HT-29 (cell line): ENCODE measurements at regions not wholly inside any gene's neighbourhood (a gene's known extent, or its start where the extent isn't known, plus 50 kb on each side); places are given as distances from the start of the nearest gene placed in this dataset.

Experiments
- DNase-seq: peaks from one replicate; pipeline ENCODE4 v3.0.0-alpha.2; 2015; ENCODE audit warnings: low spot score

DNA sequence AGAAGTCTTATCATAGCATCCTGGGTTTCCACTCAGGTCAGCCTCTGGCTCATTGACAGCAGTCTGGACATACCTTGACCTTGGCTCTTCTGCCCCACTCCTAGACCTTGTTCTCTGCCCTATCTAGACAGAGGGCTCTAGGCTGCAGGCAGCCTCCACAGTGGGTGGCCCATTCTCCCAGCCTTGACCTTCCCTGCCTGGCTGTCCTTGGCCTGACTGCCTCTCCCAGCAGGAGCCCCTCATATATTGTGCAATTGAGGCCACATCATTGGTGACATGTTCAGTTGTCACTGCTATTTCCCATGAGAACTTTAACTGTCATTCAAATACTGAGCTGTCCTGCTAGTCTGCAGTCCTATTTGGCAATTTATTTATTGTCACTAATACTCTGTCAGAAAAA lies 503.4 kb downstream of the PLXNA4 start:
- DNase-seq, result no peak

DNA sequence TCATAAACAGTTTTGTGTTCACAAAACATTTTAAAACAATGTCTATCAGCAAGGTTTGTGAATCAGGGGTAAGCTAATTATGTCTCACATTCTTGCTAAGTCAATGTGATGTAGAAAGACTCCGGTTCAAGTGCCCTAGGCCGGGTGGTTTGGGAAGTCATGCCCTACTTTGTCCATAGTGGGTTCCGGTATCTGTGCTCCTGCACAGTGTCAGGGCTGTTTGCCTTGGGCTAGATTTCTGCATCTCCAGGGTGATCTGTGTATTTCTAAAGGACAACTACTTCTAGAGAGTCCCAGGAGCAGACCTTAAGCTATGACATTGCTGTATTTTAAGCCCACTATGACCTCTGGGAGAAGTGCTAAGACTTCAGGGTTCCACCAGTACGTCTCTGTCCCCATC lies 504.1 kb downstream of the PLXNA4 start:
- no peak for DNase-seq

DNA sequence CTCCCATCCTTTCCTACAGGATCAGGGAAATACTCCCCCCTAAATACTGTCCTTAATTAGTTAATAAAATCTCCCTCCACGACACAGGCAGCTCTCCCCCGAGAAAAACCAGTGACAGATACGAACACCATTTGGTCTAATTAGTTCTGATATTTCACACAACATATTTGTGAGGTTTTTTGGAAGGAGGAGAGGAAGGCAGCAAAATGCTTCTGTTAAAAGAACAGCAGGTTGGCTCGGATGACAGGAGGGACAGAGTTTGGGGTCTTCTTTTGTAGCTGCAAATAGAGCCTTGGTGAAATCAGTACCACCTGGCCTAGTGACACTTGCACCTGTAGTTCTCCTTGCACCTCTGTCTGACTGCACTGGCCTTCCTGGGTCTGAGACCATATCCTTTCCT lies 507.0 kb downstream of the PLXNA4 start:
- DNase-seq, result no peak

DNA sequence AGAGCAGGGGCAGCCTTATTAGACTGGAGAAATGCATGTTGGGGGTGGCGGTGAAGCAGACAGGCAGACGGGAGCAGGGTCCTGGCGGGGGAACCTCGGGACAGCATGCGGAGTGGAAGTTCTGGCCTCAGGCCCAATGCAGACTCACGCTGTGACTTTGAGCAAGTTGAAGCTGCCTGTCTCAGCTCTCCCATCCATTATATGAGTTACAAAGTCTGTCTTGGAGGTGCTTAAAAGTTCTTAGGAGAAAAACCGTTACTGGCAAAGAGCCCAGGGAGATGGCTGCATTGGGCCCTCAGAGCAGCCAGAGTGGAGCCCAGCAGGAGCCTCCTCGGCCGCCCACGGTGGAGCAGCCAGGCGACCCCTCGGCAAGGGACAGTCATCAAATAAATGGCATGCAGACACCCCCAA lies 509.5 kb downstream of the PLXNA4 start:
- no peak for DNase-seq

DNA sequence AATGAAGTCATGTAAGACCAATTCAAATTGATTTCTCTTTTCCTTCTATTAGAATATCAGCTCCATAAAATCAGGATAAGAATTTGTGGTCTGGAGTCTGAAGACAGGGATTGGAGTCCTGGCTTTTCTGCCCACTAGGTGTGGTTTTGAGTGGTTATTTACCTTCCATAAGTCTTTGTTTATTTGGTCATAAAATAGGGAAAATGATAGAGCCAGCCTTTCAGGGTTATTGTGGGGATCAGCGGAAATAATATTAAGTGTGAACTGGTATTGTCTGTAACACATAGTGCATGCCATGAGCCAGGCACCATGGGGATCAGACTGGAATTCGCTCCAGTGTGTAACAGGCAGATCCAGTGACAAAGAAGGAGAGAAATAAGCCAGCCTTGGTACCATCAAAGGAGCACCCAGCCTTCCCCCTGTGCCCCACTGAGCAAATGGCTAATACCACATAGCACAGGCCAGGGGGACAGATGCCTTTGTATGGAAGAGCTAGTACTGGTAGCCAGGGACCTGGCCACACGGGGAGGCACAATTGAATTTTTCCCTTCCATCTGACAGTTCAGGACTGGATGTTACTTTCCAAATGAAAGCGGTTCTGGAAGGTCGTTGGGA lies 509.7 kb upstream of the PODXL start:
- DNase-seq, result no peak

DNA sequence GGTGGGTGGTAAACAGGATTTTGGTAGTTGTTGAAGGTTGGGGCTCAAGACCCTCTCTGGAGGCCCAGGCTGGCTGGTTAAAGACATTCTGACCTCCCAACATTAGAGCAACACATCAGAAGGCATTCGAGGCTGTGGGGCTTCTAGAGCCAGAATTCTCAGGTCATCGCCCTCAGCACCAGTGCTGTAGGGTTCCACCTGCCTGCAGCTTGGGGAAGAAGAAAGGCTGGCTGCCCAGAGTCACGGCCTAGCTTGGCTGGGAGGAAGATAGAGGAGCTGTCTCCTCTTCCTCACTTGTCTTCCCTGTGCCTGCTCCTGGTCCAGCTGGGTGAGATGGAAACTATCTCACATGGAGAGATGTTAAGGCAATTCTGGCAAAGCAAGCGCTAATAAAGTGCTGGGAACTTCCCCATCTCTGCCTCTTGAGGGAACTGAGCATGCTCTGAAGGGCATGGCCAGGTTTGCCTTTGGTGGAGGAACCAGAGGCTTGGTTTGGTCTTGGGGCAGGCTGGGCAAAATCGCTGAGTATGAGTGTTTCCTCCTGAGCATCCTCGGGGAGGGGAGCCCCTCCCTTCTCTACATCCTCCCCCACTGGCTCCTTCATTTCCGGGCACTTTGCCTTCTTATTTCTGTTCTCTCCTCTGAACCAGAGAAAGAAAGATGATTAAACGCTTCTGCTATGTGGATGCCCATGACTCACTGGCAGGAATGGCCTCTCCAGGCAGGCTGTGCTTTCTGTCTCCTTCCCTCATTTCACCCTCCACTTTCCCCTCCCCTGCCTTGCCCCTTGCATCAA lies 509.0 kb upstream of the PODXL start:
- DNase-seq, result peak; percentile 7

DNA sequence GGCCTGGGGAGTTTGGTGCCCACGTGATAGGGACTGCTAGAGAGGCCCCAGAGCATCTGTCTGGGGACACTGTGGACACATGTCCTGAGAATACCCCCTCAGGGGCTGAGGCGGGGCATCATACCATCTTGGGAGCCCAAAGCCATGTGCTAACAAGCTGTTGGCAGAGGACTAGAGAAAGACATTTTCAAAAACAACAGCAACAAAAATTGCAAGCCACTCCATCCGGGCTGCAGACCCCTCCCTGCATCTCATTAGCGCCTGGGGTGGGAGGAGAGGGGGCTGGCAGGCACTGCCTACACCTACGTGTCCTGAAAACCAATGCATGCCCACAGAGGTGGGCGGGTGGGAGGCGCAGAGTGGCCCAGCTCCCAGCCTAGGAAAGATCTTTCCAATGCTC lies 507.4 kb upstream of the PODXL start:
- no peak for DNase-seq

DNA sequence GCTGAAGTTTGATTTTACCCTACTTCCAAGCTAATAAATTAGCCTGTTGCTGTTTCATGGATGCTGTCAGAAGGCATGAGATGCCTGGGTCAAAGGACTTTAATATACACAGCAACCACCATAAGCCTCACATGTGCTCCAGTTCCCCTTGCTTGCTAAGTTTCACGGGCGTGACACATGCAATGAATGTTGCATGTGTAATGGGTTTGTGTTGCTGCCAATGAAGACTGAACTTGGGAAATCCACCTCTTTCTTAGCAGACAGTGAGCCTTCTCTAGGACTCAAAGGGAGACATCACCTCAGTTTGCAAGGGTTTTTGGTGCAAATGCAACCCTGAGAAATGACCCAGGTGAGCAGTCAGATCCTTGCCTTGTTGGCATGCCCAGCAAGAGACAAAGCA lies 505.5 kb upstream of the PODXL start:
- no peak for DNase-seq

DNA sequence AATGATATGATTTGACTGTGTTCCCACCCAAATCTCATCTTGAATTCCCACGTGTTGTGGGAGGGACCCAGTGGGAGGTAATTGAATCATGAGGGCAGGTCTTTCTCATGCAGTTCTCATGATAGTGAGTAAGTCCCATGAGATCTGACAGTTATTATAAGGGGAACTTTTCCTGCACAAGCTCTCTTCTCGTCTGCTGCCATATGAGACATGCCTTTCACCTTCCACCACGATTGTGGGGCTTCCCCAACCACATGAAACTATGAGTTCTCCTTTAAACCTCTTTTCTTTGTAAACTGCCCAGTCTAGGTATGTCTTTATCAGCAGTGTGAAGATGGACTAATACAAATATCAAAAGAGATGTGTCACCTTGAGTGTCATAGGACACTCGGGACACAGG lies 502.7 kb upstream of the PODXL start:
- DNase-seq, result no peak

DNA sequence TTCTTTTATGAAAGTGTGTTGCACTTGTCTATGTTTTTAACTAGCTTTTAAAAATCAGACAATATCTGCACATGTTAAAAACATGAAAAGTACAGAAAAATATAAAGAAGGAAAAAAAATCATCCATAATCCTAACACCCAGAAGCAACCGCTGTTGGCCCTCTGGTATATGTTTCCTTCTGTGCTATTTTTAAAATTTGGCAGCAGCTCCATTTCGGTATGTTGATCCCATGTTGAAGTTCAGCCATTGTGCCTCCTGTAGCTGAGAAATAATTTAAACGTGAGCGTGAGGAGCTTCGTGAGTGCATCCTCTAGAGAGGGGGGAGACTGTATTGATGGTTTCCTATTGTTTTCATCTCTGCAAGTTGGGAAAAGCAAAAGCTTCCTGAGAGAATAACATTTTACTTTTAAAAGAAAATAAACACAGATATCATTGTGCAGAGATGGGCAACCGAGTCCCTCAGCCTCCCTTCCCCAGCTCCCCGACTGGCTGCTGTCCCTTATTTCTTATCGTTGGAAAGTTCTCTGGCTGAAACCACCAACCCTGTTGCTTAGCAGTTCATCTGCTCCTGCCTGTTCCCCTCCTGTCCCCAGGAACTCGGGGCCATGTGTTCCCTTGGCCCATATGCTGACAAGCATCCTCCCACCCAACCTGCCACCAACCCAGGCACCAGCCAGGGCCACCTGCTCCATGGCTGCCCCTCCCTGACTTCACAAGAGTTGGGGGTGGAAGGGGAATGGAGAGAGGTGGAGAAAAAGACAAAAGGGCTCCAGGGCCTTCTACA lies 499.1 kb upstream of the PODXL start:
- no peak for DNase-seq

DNA sequence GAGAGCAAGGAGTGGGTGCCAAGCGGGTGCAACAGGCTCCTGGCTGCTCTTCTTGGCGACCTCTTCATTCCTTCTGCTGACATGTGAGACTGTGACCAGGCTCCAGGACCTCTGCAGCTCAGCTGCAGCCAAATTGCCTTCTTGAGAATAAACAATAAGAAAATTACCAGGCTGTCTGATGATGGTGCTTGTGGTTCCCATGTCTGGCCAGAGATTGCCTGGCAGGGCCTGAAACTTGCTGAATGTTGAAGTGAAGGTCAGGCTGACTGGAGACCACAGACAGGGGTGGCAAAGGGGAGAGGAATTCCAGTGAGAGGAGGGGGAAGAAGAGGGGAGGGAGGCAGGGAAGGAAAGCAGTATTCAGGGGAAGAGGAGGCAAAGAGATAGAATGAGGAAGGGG lies 497.4 kb upstream of the PODXL start:
- no peak for DNase-seq

DNA sequence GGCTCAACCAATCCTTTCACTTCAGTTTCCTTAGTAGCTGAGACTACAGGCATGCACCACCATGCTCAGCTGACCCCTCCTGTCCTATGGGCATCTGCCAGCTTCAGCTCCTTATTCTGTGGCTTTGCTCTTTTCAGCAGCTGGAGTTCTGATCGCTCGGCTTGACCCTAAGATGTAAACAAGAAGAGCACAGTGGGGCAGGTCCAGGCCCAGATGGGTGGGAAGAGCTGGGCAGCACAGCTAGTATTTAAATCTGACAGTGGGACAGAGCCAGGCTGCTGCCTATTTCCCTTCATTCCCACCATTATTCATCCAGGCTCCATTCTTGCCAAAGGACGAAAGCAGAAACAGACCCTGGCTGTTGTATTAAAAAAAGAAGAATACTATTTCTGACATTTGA lies 494.9 kb upstream of the PODXL start:
- no peak for DNase-seq

DNA sequence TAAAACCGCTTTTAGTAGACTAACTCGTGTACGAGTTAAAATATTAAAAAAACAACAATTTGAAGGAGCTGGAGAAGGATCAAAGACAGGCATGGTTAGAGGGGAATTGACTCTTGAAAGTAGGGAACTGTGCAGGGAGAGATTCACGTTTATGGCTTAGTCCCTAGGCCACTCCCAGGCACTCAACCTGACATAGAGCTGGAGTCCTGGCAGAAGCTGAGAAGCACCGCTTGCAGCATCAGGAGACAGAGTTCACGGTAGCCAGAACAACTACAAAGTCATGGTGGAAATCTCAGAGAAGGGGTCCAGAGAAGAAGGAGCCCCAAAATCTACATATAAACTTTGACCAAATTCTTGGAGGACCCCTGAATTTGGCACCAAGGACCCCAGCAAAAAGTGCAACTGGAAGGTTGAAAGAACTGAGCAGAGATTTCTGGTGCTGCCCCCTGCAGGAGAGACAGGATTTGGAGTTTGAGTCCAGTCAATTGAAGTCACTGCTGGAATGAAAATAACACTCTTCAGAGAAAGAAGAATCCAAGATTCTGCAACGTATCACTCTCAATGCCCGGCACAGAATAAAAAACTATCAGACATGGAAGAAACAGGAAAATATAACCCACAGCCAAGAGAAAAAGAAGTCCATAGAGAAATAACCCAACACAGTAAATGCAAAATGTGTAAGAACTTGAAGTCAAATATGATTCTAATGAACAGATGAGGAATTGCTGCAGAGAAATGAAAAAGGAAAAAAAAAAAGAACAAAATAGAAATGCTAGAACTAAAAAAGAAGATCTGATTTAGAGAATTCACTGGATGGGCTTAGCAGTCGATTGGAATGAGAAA lies 493.3 kb upstream of the PODXL start:
- peak; percentile 71 for DNase-seq

DNA sequence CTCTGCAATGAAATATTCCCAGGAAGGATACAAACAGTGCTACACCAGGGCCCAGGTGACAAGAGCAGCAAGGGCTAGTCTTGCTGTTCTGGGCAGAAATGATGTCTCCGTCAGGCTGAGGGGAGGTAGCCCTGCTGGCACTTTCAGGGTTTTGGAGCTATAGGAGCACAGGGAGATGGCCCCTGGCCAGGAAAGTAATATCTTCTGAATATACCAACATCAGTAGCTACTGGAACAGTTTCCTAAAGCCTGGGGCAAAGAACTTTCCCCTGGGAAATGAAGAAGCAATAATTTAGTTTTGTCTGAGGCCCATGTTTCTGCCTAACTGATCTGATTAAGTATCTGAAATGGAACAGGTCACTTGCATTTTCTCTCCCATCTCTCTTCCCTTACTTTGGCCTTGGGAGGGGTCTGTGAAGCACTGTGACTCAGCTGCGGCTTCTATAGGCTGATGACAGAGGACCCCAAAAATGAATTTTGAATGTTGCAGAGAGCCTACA lies 489.1 kb upstream of the PODXL start:
- no peak for DNase-seq

DNA sequence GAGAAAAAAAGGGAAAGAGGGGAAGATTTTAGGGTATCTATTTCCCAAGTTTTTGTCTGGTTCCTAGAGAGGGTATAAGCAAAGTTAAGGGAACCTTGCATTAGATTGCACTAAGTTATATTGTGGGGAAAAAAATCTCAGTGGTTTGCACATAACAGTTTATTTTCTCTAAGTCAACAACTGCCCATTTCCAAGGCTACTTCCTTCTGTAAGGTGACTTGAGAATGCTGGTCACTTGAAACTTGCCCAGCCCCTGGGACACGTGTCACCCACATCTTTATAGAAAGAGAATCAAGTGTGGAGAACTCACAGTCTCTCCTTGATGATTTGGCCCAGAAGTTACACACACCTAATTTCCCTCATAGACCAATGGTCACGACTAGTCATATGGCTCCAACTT lies 488.6 kb upstream of the PODXL start:
- DNase-seq, result no peak

DNA sequence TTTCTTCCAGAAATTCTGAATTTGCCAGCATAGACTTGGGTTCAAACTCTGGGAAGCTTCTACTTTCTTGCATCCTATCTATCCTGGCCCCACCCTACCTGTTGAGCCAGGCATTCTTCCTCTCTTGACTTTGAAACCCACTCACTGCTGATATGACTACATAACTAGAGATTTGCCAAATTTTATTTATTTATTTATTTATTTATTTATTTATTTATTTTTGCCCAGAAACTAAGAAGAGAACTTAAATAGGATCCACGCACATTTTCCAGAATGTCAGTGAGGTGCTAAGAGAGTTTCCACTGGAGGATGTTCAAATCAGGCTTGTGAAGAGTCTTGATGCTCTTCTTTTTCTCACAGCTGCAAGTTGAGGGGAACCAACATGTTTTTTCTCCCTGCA lies 487.8 kb upstream of the PODXL start:
- no peak for DNase-seq

DNA sequence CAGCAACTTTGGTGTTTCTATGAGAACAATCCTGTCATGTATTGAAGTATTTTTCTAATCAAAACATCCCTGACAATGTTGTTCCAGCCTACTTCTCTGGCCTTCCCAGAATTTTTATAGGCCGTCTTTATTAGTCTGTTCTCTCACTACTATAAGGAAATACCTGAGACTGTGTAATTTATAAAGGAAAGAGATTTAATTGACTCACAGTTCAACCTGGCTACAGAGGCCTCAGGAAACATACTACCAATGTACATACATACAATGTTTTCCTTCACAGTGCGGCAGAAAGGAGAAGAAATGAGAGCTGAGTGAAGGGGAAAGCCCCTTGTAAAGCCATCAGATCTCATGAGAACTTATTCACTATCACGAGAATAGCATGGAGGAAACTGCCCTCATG lies 484.7 kb upstream of the PODXL start:
- DNase-seq, result no peak

DNA sequence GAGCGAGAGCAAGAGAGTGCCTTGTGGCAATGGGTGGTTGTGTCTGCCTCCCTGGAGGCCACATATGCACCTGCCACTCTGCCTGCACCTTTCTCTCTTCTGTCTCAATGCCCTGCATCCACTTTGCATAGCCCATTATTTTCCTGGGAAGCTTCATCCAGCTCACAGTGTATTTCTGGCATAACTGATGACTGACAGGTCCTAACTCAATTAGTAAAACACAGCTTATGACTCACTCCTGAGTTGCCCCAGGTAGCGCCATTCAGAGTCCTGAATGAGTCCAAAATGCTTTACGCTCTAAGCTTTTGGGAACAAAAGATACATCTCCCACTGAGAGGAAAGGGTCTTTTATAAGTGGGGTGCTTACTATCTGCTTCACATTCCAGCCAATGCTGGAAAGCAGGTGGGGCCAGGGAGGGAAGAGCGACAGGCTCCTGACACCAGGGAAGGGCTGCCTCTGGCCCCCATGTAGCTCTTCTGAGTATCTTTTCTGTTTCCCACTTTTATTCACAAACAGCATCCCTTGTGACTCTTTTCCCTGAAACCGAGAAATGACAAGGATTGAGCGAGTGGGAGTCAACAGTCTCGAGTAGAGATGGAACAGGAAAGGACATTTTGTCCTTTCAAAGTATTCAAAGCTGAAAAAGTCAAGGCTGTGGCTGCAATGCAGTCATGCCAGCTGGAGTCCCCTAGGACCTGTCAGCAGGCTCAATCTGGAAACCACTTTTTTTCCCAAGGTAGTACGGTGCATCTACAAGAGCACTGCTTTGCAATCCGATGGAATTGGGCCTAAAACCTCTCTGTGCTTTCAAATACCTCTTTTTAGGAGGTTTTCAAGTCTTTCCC lies 479.3 kb upstream of the PODXL start:
- no peak for DNase-seq

DNA sequence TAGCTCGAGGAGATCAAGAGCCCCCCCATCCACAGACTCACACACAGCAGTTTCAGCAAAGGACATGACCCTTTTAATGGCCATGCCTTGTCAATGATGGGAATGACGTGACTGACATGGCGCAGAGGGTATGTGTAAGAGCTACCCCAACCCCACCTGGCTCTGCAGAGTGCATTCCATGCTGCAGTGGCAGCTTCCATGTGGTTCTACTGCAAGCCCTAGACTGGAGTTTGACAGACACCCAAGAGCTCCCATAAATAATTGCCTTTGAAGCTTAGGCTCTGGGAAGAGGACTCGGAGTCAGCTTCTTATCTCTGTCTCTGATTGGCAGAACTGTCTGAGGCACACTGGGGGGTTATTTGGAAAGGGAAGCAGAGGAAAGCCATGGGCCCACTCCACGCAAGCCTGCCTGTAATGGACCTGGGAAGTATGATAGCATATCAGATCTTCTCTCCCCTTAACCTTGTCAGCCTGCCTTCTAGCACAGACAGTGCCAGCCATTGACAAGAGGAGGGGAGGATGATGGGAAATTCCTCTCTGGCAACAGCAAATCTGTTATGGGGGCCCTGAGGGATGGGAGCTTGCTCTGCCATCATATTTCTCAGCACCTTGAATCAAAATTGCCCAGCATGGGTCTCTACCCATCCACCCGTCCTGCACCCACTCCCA lies 478.5 kb upstream of the PODXL start:
- no peak for DNase-seq

DNA sequence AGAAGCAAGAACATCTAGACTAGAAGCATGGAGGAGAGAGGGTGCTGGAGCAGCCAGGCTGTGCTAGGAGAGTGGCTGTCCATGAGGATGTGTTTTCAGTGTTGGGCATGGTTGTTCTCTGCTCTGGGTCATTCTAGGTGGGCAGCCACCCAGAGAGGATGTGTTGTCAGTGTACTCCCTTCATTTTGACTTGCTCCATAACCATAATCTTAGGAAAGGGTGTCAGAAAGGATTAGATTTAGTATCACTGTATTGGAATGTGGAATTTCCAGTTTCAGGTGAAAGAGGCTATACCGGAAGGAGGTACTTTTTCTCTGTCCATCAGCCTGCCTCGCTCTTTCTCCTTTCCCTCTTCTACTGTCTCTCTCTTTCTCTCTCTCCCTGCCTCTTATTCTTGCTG lies 474.5 kb upstream of the PODXL start:
- DNase-seq, result no peak
